ENCODE measurements at regions not wholly inside any gene's neighbourhood (a gene's known extent, or its start where the extent isn't known, plus 50 kb on each side); places are given as distances from the start of the nearest gene placed in this dataset.

- TF ChIP-seq CTCF (conservative IDR thresholded peaks at IDR 0.05; ENCODE audit: low read depth, low read length): no peak
- TF ChIP-seq EZH2 (IDR thresholded peaks at IDR 0.05; ENCODE audit: borderline replicate concordance, low read depth, low read length, poor library complexity, severe bottlenecking): no peak
These were observed 128.7 kb downstream of the CRYAA start for GRCh38 chr21:43297391-43297981.

All from A673 (cell line).